ENCODE measurements at regions not wholly inside any gene's neighbourhood (a gene's known extent, or its start where the extent isn't known, plus 50 kb on each side); places are given as distances from the start of the nearest gene placed in this dataset.

- no peak for TF ChIP-seq CTCF (conservative IDR thresholded peaks at IDR 0.05; ENCODE audit: low read length)
- no peak for TF ChIP-seq EZH2phosphoT487 (IDR thresholded peaks at IDR 0.05; ENCODE audit: borderline replicate concordance, low read depth, low read length)
Measured at GRCh38 chr9:20043461-20043860, 254.6 kb upstream of the SLC24A2 start.

All from OCI-LY7 (cell line).